HG02678 (cell line): ENCODE measurements at regions not wholly inside any gene's neighbourhood (a gene's known extent, or its start where the extent isn't known, plus 50 kb on each side); places are given as distances from the start of the nearest gene placed in this dataset.

Experiments used
- ATAC-seq: cut with Tn5 transposase; IDR thresholded peaks from one replicate; pipeline ENCODE4 v1.9.1; 2021; ENCODE audit warnings: mild to moderate bottlenecking, moderate library complexity; ENCODE audit not compliant: unreplicated experiment

DNA sequence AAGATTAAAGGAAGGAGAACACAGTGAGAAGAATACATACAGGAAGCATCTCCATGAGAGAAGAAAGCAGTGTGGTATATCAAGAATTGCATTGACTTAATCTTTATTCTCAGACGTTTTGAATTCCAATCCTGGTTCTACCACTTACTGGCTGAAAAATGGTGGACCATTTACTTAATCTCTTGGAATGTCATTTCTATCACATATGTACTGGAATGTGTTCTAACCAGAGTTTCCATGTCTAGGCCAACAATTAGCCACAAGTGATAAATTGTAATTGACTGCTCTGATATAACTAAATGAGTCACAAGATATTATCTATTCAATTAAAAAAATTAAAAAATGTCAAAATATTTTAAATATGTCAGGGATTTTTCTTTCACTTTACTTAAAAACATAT lies 626.1 kb downstream of the PTPRC start:
- ATAC-seq = no peak

DNA sequence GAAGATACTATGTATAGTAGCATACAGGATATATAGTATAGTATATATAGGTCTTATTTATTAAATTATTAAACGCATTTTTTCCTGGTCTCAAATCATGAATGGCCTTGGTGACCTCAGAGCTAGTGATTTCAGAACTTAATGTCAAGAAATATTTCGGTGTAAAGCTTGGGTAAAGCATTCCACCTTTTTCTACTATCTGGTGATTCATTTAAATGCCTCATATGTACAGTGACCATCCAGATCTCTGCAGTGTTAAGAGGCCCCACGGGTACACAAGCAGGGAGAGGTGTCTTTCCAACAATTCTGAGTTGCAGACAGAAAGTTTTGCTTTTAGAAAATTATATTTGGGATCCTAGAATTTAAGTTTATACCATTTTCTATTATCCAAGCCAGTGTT lies 626.5 kb downstream of the PTPRC start:
- no peak for ATAC-seq

DNA sequence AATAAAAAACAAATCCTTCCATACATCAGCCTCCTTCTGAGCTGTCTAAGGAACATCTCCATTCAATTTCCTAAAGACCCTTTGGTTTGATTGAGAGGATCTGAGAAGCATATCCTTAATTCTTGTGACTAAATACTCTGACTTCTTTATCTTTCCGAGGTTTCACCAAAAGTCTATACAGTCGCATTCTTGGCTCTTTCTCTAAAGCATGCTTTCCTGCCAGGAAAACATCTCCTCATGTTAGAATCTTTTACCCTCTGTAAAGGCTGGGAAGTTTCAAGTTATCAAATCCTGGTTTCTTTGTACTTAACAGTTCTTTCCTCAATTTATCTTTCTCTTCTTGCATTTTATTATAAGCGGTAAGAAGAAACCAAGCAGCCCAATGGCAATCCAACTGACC lies 630.4 kb downstream of the PTPRC start:
- no peak for ATAC-seq

DNA sequence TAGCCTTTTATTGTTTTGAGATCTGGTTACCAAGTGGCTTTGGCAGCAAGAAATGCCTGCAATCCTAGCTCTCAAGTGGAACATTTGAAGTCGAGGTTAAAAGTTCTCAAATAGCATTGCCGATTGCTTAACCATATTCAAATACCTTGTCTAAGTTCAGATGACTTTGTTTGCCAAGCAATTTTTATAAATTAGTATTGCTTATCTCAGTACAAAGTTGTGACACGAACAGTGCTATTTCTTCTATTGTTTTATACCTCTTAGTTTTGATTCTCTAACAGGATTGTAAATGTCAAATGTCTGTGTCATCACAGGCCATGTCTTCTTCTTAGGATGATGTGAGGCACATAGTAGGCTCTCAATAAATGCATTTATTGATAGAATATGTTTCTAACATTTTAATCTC lies 633.3 kb downstream of the PTPRC start:
- no peak for ATAC-seq

DNA sequence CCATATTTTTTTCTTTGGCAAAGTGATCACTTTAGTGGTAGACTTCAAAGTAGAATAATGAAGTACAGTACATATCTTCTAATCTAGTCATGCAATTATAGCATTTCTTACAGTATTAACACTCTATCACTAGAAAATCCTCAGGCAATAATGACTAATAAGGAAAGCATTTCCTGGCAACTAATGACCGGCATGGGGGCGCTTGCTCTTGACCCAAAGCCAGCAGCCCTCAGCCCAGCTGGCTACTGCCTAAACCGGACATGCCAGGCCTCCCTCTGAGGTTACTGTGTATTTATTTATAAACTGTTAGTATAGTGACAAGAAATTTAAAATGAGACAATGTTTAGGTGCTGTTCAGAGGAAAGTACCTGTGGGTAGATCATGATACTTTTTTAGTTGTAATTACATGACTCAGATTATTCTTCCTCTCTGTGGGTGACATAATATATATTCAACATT lies 633.8 kb downstream of the PTPRC start:
- peak; percentile 76 for ATAC-seq

DNA sequence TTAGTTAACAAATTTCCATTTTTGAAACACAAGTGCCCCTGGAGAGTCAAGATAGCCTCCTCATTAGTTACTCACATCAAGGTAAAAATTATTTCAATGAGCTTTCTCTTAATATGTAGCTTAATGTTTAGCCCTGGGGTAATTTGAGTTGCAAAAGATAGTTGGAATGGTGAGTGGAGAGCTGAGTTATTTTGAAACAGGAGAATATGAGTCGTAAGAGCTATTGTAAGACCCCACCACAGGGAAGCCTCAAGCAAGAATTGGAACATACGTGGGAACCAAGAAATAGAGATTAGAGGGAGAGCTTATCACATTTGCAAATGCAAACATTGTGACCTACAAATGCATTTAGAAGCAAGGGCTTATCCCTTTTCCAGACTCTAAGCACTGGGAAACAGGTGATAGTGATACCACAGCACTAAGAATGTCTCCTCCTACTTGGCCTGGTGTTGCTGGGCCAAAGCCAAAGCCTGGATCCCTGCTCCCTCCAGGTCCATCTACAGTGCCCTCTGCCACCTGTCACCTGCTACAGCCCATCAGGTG lies 635.1 kb downstream of the PTPRC start:
- no peak for ATAC-seq

DNA sequence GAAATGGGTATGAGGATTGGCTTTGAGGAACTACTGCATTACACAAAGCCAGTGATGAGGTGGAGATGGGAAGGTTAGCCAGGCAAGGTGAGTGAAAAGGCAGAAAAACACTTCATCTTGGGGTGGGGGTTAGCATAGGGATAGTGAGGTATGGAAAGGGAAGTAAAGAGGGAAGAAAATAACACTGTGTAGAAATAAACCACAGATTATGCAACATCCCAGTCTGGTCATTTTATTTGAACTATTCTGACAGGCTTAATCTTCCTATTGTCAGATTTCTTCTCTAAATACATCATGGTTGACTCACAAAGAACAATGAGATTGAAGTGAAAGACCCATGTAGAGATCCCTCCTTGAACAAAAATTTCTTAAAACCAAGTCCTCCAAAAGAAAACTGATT lies 640.2 kb downstream of the PTPRC start:
- ATAC-seq = no peak

DNA sequence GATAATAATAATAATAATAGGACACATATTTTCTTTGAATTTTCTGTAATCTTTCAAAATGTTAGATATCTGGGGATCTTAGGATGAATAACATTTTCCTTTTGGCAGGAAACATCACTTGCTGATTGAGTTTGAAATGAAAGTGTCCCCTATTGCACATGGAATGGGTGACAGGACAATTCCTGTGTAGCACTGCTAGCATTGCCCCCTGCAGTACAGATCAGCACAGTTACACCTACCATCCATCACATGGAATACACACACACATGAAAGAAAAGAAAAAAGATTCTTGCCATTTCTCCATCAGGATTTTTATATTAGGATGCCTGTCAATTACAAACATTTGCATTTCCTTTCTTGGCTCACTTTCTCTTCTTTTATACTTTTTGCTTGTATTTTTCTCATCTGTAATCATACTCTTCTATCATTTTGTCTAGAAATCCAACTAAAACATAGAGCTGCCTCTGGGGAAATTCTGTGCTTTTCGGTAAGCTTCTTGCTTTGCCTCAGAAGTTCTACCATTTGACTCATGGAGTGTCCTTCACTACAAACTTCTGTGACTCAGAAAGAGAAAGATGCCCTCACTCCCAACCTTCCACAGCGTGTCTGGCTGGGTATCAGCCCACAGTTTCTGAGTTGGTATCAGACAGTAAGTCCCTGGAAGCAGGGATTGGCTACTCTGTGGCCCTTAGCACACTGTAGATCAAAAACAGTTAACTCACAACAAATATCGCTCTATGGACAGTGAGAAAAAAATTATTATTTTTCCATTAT lies 641.2 kb downstream of the PTPRC start:
- ATAC-seq = peak; percentile 62

DNA sequence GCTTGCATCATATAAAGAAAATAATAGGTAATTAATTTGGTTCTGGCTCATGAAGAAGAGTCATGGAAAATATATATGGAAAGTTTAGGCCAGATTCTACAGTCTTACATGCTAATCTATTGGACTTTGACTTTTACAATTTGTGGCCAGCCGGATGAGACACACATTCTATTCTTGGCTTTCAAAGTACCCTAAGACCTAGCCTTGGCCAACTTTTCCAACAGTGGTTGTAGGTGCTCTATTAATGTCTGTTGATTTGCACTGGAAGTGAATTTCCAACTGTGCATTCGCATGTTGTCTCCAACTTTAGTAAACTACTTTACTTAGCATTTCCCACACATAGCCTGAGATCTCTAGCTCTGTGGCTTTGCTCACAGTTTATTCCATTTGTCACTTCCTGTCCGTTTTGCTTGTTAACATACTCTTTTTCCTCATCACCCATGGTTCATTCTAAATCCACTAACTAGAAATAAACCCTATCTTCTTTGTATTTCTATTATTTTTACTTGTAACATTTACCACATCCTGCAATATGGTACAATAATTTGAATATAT lies 644.0 kb downstream of the PTPRC start:
- no peak for ATAC-seq

DNA sequence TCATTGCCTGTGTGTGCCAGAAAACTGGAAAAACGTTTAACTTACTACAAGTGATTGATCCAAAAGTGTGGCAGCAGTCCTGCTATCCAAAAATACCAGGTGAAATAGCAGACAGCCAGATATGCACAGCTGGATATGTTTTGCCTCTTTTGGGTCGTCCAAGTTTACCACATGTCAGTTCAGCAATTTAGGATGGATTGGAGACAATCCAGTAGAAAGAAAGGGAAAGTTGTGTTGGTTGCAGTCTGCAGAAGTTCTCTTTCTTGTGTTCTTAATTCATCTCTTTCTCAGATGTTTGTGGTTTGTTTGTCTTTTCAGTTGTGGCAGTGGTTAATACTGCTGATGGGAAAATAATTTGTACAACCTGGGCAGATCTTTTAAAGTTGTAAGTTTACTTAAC lies 645.0 kb downstream of the PTPRC start:
- ATAC-seq = no peak

DNA sequence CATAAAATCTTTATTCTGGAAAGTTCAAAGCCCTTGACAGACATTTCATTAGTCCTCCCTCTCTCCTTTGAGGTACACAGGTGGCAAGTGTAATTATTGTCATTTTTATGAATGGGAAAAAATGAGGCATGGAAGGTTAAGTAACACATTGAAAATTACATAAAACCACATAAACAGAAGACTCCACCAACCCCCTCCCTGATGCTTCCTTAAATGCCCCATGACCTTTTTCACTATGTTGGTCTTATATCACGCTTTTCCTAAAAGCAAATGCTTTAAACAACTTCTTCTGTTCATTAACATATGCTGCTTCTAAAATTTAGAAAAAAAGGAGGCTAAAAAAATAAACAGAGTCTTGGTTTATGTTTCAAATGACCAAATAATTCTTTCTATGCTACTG lies 648.4 kb downstream of the PTPRC start:
- ATAC-seq = no peak

DNA sequence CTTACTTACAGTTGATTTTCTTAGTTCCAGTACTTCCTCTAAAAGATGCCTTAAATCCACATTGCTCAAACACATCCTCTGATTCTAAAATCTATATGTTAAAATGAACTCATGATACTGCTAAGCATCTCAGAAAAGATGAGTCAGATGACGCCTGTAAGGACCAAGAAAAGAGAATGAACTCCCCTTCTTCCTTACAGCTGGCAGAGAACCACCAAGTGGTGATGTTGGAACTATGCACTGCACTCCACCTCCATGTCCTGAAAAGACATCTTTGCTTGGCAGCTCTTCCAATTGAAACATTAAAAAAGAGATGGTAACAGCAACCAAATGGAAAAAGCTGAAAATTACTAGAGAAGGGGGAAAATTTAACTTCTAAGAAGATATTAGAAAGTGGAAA lies 648.8 kb downstream of the PTPRC start:
- ATAC-seq = no peak

DNA sequence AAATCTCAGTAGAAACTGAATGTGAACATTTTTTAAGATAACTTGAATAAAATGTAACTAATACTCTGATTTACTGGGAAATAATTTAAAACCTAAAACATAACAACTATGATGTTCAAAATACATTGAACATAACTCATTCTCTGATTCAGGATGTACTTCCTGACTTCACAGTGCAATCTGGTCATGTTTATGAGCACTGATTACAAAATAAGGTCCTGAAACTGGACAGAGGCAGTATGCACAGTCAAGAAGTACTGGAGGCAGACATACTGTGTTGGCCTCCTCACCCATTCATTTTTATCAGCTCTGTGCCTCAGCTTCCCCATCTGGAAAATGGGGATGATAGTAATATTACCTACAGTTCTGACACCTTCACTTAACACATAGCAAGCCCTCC lies 651.3 kb downstream of the PTPRC start:
- no peak for ATAC-seq

DNA sequence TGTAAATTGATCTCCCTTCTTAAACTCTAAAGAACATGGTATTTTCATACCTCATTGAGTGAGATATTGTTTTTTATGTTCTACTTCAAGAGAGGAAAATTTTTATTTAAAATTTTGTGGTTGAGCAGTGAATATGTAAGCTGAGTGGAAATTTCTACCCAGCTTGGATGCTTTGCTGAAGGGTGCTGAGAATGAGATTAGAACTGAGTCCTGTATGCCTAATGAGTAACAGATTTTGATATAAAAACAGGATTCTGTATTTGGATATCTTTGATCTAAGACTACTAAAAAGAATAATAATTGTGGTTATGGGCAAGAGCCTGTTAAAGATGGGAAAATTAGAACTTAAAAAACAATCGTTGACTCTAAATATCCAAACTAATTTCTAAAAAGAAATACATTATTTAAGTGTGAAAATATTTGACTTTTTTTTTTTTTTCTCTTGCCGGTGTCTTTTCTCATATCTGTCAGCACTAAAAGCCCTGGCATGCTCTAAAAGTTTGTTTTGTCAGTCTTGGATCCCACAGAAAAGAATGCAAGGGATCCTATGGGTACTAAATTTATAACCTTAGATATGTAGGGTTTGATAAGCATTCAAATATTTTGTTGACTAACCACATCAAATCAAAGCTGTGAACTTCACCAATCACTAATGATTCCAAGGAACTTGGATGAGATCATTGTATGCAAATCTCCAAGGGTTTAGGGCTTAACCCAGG lies 652.3 kb downstream of the PTPRC start:
- no peak for ATAC-seq

DNA sequence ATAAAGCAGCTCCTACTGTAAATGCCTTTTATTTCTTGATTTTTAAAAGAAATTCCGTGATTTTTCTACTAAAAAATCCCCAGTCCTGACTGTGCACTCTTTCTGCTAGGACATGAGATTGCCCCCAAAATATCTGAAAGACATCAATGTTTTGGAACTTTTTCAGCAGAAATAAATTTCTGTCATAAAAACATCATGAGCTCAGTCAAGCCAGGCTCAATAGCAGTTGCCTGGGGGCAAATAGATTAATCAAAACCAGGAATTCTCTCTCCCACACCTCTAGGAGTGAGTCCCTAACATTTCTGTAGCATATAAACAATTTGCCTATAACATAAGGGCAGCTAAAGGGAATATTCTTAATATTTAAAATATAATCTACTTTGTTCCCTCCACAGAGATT lies 654.1 kb downstream of the PTPRC start:
- no peak for ATAC-seq

DNA sequence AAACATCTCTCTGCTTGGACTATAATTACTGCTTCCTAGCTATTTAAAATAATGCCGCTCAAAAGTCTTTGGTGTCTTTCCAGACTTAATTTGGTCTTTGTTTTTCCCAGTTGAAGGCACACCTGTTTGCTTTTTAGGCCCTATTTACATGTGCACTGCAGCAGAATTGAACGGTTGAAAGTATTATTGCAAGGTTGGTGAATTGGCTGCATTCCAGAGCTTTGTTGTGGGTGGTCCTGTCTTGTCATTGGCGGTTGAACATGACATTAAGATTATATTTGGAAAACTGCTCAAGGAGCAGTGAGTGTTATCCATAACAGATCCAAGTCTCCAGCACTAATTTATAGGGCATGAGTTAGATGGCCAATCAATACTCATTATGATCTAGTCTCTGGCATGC lies 656.3 kb downstream of the PTPRC start:
- ATAC-seq = no peak

DNA sequence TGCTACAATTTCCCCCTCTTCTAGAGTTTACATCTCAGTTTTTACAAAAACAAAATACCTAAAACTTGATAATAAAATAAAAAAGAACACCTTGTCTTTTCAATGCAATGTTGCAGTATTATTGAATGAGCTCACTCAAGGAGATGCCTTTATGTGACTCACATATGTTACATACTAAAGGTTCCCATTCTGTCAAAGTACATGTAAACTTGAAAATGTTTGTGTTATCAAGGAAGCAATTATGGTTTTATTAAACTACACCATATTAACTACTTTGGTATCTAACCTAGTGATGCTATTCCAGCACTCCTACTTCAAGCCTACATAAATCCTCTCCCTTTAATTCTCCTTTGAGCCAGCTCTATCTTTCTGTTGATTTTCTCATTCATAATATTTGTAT lies 658.3 kb downstream of the PTPRC start:
- ATAC-seq = no peak

DNA sequence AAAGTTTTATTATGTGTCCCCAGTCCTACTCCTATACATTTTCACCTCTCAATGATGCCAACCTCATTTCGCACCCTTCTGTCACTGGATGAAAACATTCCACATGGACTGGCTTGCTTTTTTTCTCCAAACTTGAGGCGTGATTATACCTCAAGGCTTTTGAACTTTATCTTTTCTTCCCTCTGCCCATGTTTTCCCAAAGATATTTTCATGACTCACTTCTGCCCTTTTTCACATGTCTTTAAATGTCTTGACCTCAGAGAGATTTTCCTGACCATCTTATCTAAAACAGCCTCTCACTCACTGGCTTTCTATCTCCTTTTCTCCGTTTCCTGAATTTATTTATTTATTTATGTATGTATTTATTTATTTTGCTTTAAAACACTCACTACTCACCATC lies 659.0 kb downstream of the PTPRC start:
- ATAC-seq = no peak

DNA sequence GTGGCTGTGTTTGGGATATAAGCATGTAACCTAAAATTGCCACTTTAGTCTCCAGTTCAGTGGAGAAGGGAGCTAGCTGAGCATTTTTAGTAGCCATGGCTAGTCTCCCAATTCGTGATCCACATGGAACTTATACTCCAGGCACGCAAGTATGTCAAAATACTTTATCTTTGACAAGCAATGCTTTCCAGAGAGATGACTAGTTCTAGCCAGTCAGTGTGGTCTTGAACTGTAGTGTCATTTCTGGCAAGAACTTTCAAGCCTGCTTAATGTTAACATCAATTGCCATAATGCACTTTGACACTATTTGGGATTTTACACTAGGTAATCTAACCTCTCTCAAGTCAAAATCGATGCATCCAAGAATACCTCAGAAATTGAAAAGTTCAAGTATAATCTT lies 660.0 kb downstream of the PTPRC start:
- no peak for ATAC-seq

DNA sequence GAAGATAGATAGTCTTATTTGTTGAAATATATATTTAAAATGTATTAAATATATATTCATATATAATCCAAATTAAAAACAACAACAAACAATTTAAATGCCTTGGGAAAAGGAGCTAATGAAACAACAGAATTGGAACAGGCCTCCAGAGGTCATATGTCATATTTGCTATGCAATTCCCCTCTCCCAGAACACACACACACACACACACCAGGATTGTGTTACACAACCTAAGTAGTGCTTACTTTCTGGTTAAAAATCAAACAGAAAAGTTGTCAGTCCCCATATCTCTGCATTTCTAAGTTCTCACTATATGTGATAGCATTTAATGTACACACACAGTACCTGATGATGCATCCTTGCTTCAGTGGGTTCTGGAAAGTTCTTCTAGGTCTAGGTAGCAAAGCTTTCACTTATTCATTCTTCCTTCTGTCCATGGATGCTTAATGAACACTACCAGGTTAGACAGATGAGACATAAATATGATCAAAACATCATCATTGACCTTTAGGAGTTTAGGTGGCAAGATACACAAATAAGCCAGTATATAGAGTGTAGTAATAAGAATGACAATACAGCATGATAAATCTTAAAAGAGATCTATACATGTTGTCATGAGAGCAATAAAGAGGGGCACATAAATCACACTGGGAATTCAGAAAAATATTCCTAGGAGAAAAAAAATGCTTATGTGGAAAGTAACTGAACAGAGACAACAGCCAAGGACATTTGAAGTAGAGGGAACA lies 662.8 kb downstream of the PTPRC start:
- ATAC-seq = no peak

DNA sequence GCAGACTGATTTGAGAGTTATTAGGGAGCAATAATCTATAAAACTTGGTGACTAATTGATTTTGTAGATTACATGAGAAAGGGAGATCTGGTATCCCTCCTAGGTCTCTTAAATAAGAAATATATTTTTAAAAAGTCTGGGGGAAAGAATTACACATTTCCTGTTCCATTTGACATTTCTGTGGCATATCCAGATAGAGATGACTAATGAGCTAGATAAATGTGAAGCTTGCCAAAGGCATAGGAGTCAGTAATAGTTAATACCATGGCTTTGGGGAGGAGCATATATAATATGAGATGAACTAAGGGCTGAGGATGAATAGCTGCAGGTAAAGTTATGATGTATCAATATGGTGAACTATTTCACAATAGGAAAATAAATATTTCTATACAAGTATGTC lies 663.7 kb downstream of the PTPRC start:
- ATAC-seq = no peak
